GM18858 (cell line): ENCODE measurements at regions not wholly inside any gene's neighbourhood (a gene's known extent, or its start where the extent isn't known, plus 50 kb on each side); places are given as distances from the start of the nearest gene placed in this dataset.
"Not testable (repeated sequence)": the region's sequence is repeated elsewhere in the genome, so short reads cannot be mapped to it uniquely, and the experiment has no call there.

Source experiments
- ATAC-seq: cut with Tn5 transposase; IDR thresholded peaks from one replicate; pipeline ENCODE4 v1.9.1; 2021; ENCODE audit not compliant: unreplicated experiment

GRCh38 chr7:46604241-46604661, 683.2 kb upstream of the IGFBP3 start:
- no peak for ATAC-seq

GRCh38 chr7:46603780-46604179, 682.7 kb upstream of the IGFBP3 start:
- ATAC-seq: no peak

GRCh38 chr7:46603296-46603752, 682.3 kb upstream of the IGFBP3 start:
- no peak for ATAC-seq

DNA sequence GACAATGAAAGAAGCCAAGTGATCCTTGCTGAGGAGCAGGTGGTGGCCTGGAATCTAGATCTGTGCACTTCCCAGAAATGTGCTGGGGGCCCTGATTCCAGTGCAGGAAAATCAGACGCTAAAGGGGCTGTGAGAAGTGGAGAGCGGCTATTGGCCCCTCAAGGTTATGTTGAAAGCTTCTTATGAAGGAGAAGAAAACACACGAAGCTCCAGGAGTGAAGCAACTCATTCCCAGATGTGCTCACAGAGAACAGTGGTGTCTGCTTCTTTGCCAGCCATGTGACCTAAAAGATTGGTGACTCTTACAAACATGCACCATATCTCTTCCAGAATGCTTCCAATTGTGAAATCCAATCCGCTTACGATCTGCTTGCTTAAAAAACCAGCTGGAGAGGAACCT, 679.3 kb upstream of the IGFBP3 start:
- no peak for ATAC-seq

DNA sequence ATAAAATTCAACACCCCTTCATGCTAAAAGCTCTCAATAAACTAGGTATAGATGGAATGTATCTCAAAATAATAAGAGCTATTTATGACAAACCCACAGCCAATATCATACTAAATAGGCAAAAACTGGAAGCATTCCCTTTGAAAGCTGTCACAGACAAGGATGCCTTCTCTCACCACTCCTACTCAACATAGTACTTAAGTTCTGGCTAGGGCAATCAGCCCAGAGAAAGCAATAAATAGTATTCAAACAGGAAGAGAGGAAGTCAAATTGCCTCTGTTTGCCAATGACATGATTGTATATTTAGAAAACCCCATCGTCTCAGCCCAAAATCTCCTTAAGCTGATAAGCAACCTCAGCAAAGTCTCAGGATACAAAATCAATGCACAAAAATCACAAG, 673.8 kb upstream of the IGFBP3 start:
- not testable (repeated sequence) for ATAC-seq

GRCh38 chr7:46590918-46591905, 670.1 kb upstream of the IGFBP3 start:
- not testable (repeated sequence) for ATAC-seq

GRCh38 chr7:46589286-46589685, 668.2 kb upstream of the IGFBP3 start:
- no peak for ATAC-seq

DNA sequence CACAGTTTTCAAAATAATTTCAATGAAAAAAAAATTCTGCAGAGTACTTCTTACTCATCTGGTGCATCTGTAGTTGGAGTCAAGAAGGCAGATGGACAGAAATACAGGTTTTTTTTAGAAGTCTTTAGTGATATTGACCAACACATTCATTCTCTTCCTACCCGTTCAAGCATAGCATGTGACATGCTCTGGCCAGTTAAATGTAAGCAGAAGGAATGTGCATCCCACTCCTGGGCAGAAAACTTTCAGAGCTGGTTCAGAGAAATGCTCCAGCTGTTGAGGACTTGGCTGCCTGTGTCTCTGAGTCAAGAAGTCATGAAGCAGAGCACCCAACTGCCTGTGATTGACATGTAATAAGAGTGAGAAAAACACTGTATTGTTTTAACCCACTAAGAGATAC, 665.3 kb upstream of the IGFBP3 start:
- ATAC-seq: no peak

- ATAC-seq: no peak
Measured at GRCh38 chr7:46583656-46584055, 662.6 kb upstream of the IGFBP3 start.

- no peak for ATAC-seq
Measured at GRCh38 chr7:46581268-46581667, 660.2 kb upstream of the IGFBP3 start.

- ATAC-seq: no peak
Measured at GRCh38 chr7:46580766-46581165, 659.7 kb upstream of the IGFBP3 start.

DNA sequence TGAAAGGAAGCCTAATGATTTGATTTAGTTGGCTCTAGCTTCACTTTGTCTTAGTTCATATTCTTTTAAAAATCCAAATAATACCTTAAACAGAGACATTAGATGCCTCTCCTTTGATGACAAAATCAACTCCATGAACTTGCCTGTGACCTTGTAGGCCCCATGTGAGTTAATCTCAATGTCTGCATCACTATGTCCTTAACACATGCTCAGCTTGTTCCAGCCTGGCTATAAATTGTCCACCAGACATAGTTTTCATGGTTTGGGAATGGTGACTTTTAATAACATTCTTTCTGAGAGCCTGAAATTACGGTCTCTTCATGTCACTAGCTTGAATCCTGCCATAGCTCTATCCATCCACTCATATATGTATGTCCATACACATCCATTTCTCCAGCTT, 656.3 kb upstream of the IGFBP3 start:
- no peak for ATAC-seq

GRCh38 chr7:46576950-46577349, 655.9 kb upstream of the IGFBP3 start:
- ATAC-seq: no peak

GRCh38 chr7:46572691-46573090, 651.6 kb upstream of the IGFBP3 start:
- ATAC-seq: no peak

DNA sequence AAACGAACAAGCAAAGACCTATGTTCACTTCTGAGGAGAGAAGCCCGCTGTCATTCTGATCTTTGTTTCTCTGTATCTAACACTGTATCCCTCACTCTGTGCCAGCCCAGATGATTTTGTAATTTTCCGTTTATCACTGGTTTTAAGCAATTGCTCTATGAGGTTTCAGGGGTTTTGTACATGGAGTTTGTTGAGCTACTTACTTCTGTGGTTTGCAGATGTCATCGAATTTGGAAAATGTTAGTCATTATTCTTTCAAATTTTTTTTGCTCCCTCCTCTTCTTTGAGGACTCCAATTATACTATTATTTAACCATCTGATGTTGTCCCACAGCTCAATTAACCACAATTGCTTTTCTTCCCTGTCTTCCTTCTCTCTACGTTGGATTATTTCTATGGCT, 650.9 kb upstream of the IGFBP3 start:
- ATAC-seq: no peak

DNA sequence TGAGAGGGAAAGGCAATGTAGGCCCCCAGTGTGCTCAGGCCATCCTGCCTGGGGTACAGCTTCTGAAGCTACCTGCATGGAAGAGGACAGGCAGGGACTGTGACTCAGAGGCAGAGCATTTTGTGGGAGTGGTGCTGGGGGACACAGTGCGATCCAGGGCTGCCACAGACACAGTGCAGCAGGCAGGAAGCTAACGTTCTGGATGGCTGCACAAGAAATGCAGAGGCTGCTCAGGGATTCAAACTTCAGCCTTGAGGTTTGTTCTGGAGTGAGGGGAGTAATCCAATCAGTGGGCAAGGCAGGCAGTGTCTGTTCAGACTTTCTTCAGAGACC, 648.0 kb upstream of the IGFBP3 start:
- no peak for ATAC-seq

DNA sequence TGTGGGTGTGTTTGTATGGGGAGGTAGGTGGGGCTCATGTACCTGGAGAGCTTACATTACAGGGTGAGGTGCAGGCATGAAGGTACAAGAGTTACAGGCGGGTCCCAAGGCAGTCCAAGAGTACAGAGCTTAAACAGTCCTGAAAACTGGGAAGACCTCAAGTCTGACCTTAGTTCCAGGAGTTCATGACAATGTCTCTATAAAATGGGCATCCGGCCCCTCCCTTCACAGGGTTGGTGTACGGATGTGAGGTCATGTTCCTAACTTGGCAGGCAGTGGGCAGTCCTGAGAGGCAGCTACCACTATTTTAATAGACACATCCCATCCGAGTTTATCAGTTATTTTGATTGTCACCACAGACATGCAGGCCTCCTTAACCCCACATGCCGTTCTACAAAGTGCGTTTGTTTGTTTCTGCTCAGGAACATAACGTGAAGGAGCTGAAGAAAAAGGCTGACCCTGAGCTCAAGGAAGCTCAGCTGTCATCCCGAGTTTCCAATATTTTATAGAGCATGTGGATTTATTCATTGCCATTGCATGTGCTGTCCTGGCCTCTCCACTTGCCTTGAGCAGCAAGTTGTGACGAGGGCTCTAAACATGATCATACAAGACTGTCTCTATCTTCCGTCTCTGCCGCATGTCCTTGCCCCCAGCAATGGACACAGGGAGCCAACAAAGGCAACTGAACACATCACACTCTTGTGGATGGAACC, 647.5 kb upstream of the IGFBP3 start:
- no peak for ATAC-seq

- no peak for ATAC-seq
Measured at GRCh38 chr7:46567858-46568257, 646.8 kb upstream of the IGFBP3 start.

DNA sequence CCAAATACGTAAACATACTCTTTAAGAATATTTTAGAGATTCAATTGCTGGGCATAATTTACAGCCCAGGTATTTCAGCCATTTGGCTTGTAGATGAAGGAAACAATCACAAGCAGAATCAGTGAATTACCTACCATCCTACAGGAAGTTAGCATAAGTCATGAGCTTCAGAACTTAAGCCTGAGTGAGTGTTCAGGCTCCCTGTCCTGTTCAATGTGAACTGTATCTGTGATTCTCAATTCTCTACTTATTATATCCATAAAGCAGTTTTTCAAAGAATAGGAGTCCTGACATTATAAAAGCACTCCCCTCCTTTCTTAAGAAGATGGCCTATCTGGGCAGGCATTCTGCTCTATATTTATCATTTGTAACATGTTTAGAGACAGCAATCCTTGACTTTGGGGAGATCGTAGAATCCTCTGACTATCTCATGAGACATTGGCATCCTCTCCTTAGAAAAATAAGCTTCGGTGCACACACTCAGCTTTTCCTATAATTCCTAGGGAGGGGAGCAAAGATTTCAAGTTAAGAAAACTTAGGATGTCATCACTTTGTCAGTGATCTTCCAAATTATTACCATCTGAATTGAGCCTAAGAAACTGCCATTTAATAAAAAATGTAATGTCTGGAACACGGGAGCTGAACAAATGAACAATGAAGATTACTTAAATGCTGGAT, 645.2 kb upstream of the IGFBP3 start:
- ATAC-seq: no peak

DNA sequence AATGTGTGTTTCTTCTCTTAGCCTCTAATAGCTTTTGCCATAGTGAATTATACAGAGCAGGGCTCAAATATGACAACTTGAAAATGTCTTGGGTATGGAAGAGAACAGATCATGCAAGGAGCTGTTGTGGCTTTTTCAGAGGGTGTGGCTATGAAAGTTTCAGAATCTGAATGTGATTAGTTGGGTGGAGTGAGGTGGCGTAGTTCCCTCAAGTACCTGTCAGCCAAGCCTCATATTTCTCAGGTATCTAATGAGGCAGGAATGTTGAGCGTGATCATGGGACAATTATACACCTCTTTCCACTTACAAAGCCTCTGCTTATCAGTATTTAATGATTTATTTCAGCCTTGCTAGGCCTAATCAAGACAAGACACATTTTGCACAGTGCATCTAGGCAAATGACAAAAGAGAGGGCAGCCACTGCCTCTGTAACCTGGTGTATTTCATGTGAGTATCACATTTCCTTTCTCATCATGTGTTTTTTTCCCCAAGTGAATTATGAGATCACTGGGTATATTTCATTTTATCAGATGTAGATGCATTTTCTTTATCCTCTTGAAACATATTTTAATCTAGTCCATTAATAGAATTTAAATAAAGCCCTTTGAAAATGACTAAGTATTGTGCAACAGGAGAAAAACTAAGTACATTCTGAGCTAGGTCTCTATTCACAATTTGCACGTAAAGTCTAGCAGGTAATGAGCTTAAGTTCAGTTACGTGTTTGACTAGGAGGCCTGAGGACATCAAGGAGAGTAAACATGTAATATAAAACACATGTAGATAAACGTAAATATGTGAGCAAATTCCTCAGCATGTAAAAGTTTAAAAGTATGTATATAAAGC, 644.4 kb upstream of the IGFBP3 start:
- no peak for ATAC-seq
